ENCODE measurements at regions not wholly inside any gene's neighbourhood (a gene's known extent, or its start where the extent isn't known, plus 50 kb on each side); places are given as distances from the start of the nearest gene placed in this dataset.

DNA sequence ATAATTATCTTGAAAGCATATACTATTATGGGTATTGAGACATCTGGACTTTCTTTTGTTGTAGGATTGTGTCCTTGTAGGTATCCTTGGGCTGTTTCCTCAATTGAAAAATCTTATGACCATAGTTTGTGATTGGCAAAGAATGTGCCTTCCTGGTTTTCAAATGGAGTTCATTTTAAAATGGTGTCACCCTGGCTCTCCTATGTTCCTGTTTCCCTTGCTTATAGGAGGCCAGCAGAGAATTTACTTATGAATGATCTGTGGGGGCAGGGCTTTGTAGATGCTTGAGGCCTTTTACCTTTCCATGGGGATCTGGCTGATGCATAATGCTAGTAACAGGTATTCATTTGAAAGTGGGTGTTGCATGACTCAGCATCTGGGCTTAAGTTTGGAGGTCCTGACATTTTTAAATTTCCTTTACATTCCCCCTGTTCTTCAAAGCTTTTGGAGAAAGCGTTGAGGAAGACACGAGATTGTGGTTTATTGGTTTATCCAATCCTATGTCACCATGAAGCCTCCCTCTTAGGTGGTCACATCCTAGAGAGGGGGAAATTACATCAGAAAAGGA is 135.0 kb upstream of the PROKR2 start:
- TF ChIP-seq ZNF274 (IDR thresholded peaks at IDR 0.05; ENCODE audit: low read depth, low read length) (no peak), YY1 (IDR thresholded peaks at IDR 0.05; ENCODE audit: insufficient read depth, insufficient read length) (no peak), SUZ12 (IDR thresholded peaks at IDR 0.05; ENCODE audit: extremely low read depth, insufficient read depth, insufficient read length) (no peak)
- Histone ChIP-seq H3K27me3 (ENCODE audit: insufficient read depth, insufficient read length) (no peaks in the 10 kb centered on the region), H3K4me3 (ENCODE audit: insufficient read length, low read depth) (no peak overlapping the region), H3K4me1 (ENCODE audit: insufficient read depth, insufficient read length) (peaks cover 4% of the 10 kb centered on the region), H3K36me3 (ENCODE audit: insufficient read depth, insufficient read length, low read length) (no peaks in the 10 kb centered on the region), H3K9ac (ENCODE audit: insufficient read length, low read depth) (no peak overlapping the region), H3K9me3 (ENCODE audit: insufficient read depth, low read length) (peaks cover 17% of the 10 kb centered on the region; the same call in 1 of the 2 replicates)
- no peak for DNase-seq (ENCODE audit: low read depth, low spot score)

DNA sequence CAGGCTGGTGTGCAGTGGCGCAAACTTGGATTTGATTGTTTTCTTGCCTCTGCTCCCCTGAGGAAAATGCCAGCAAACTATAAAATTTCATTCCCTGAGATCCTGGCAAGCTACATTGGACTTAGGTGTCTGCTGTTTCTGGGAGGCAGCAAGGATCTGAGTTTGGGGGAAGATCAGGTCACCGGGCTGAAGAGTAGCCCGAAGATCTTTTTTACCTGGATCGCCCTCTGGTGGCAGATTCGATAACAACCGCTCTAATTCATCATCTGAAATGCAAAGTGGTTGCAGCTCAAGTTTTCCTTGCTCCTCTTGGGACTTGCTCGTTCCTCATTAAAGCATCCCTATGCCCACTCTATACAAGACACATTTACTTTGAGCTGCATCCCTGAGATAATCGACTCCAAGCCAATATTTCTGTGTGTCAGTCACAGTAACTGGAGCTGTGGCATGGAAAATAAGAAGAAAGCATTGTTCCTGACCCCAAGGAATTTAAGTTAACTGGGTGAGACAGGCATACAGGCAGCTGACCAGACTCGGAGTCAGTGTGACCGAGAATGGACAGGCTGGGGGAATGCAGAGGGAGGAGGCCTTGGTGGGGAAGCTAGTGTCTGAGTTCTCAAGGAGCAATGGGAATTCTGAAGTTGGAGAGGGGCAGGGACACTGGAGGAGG is 131.8 kb upstream of the PROKR2 start:
- H3K27me3 ChIP-seq (ENCODE audit: insufficient read depth, insufficient read length) = no peaks in the 10 kb centered on the region
- DNase-seq (ENCODE audit: low read depth, low spot score) = peak; percentile 76
- TF ChIP-seq YY1 (IDR thresholded peaks at IDR 0.05; ENCODE audit: insufficient read depth, insufficient read length) (no peak), SUZ12 (IDR thresholded peaks at IDR 0.05; ENCODE audit: extremely low read depth, insufficient read depth, insufficient read length) (no peak), ZNF274 (IDR thresholded peaks at IDR 0.05; ENCODE audit: low read depth, low read length) (no peak)
- no peak overlapping the region for H3K4me3 ChIP-seq (ENCODE audit: insufficient read length, low read depth)
- peaks cover 4% of the 10 kb centered on the region for H3K4me1 ChIP-seq (ENCODE audit: insufficient read depth, insufficient read length)
- no peaks in the 10 kb centered on the region for H3K36me3 ChIP-seq (ENCODE audit: insufficient read depth, insufficient read length, low read length)
- peaks cover 17% of the 10 kb centered on the region; the same call in 1 of the 2 replicates for H3K9me3 ChIP-seq (ENCODE audit: insufficient read depth, low read length)
- no peak overlapping the region for H3K9ac ChIP-seq (ENCODE audit: insufficient read length, low read depth)

DNA sequence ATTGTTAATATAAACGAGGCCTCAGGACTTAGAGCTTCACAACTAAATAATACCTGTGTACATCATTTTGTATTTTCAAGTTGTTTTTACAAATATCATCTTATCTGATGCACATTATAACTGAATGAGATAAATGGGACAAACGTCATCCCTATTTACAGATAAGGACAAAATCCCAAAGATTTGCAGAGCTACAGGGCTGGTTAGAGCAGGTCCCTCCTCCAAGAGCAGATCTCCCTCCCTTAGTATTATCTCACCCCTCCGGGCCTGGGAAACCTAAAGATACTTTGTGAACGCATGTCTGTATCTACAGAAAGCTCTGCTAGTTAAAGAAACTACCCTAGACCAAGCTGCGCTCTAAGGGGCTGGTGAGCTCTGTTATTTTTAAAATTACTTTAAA is 130.4 kb upstream of the PROKR2 start:
- no peaks in the 10 kb centered on the region for H3K36me3 ChIP-seq (ENCODE audit: insufficient read depth, insufficient read length, low read length)
- no peak overlapping the region for H3K9ac ChIP-seq (ENCODE audit: insufficient read length, low read depth)
- DNase-seq (ENCODE audit: low read depth, low spot score) = no peak
- no peak overlapping the region for H3K4me3 ChIP-seq (ENCODE audit: insufficient read length, low read depth)
- peaks cover 11% of the 10 kb centered on the region; the same call in 1 of the 2 replicates for H3K9me3 ChIP-seq (ENCODE audit: insufficient read depth, low read length)
- H3K27me3 ChIP-seq (ENCODE audit: insufficient read depth, insufficient read length) = no peaks in the 10 kb centered on the region
- TF ChIP-seq ZNF274 (IDR thresholded peaks at IDR 0.05; ENCODE audit: low read depth, low read length) = no peak
- TF ChIP-seq SUZ12 (IDR thresholded peaks at IDR 0.05; ENCODE audit: extremely low read depth, insufficient read depth, insufficient read length) = no peak
- TF ChIP-seq YY1 (IDR thresholded peaks at IDR 0.05; ENCODE audit: insufficient read depth, insufficient read length) = no peak
- peaks cover 4% of the 10 kb centered on the region for H3K4me1 ChIP-seq (ENCODE audit: insufficient read depth, insufficient read length)

DNA sequence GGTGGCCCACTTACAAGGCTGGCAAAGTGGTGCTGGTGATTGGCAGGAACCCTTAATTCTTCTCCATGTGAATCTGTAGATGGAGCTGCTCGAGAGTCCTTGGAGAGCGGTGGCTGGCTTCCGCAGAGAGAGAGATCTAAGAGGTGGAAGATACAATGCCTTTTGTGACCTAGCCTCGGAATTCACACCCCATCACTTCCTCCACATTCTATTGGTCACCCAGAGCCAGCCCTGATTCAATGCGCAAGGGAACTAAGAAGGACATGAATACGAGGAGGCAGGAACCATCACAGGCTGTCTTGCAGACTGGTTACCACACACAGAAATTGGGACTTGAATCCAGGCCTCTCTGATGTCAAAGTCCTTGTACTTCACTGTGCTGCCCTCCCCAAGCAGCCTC is 128.9 kb upstream of the PROKR2 start:
- Histone ChIP-seq H3K4me1 (ENCODE audit: insufficient read depth, insufficient read length) (peaks cover 4% of the 10 kb centered on the region), H3K27me3 (ENCODE audit: insufficient read depth, insufficient read length) (no peaks in the 10 kb centered on the region), H3K36me3 (ENCODE audit: insufficient read depth, insufficient read length, low read length) (no peaks in the 10 kb centered on the region), H3K9me3 (ENCODE audit: insufficient read depth, low read length) (no peaks in the 10 kb centered on the region), H3K9ac (ENCODE audit: insufficient read length, low read depth) (no peak overlapping the region), H3K4me3 (ENCODE audit: insufficient read length, low read depth) (no peak overlapping the region)
- no peak for DNase-seq (ENCODE audit: low read depth, low spot score)
- TF ChIP-seq SUZ12 (IDR thresholded peaks at IDR 0.05; ENCODE audit: extremely low read depth, insufficient read depth, insufficient read length) (no peak), ZNF274 (IDR thresholded peaks at IDR 0.05; ENCODE audit: low read depth, low read length) (no peak), YY1 (IDR thresholded peaks at IDR 0.05; ENCODE audit: insufficient read depth, insufficient read length) (no peak)

DNA sequence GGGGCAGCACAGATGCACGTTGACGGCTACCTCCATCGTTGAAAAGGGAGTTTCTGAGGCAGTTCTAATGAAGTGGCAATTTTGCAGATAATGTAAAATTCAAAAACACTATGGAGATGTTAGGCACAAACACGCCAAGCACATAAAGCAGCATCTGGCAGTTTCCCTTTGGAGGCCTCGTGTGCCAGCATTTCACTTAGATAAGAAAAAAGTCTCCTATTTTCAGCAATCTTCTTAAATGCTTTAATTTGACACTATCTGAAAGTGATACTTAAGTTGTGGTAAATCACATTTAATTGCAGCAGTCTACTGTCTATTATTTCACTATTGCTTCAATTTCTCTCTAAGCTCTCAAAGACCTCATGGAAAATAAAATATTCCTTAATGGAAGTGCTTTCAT is 125.3 kb upstream of the PROKR2 start:
- Histone ChIP-seq H3K4me1 (ENCODE audit: insufficient read depth, insufficient read length) (no peaks in the 10 kb centered on the region), H3K4me3 (ENCODE audit: insufficient read length, low read depth) (no peak overlapping the region), H3K27me3 (ENCODE audit: insufficient read depth, insufficient read length) (no peaks in the 10 kb centered on the region), H3K9me3 (ENCODE audit: insufficient read depth, low read length) (no peaks in the 10 kb centered on the region), H3K36me3 (ENCODE audit: insufficient read depth, insufficient read length, low read length) (no peaks in the 10 kb centered on the region), H3K9ac (ENCODE audit: insufficient read length, low read depth) (no peak overlapping the region)
- TF ChIP-seq SUZ12 (IDR thresholded peaks at IDR 0.05; ENCODE audit: extremely low read depth, insufficient read depth, insufficient read length) = no peak
- no peak for TF ChIP-seq ZNF274 (IDR thresholded peaks at IDR 0.05; ENCODE audit: low read depth, low read length)
- DNase-seq (ENCODE audit: low read depth, low spot score) = no peak

DNA sequence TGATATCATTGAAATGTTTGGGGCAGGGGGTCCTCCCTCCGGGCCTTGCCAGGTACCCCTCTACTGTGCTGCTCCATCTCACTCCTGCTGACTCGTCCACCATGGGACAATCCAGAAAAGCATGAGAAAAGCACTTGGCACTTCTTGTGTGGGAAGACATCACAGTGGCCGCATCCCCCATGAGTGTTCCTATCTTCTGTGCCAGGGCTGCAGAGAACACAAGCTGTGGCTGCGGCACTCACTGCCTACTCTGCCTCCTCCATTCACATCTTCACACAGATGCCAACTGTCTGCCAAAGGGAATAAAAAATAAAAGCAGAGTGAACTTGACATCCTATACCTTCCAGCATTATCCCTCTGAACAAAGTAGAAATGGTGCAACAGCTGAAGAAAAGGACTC is 117.4 kb upstream of the PROKR2 start:
- H3K9me3 ChIP-seq (ENCODE audit: insufficient read depth, low read length) = no peaks in the 10 kb centered on the region
- no peak for DNase-seq (ENCODE audit: low read depth, low spot score)
- no peaks in the 10 kb centered on the region for H3K4me1 ChIP-seq (ENCODE audit: insufficient read depth, insufficient read length)
- no peak for TF ChIP-seq ZNF274 (IDR thresholded peaks at IDR 0.05; ENCODE audit: low read depth, low read length)
- no peak for TF ChIP-seq SUZ12 (IDR thresholded peaks at IDR 0.05; ENCODE audit: extremely low read depth, insufficient read depth, insufficient read length)
- no peak for TF ChIP-seq YY1 (IDR thresholded peaks at IDR 0.05; ENCODE audit: insufficient read depth, insufficient read length)
- H3K27me3 ChIP-seq (ENCODE audit: insufficient read depth, insufficient read length) = no peaks in the 10 kb centered on the region
- H3K9ac ChIP-seq (ENCODE audit: insufficient read length, low read depth) = no peak overlapping the region
- H3K4me3 ChIP-seq (ENCODE audit: insufficient read length, low read depth) = no peak overlapping the region
- H3K36me3 ChIP-seq (ENCODE audit: insufficient read depth, insufficient read length, low read length) = no peaks in the 10 kb centered on the region

DNA sequence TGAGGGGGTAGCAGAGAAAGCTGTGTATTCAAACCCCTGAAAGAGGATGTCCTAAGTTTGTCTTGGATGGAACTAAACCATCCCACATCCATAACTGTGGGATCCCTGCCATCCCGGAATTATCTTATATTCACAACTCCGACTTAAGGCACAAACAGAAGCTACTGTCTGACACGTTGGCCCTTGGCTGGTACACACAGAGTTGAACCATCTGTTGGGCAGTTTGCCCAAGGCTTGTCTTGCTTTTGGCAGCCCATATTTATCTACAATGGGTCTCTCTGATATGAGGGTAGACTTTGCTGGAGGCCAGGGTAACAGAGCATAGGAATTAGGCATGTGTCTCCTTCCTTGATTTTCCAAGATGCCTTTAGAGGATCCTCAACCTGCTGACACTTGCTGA is 116.6 kb upstream of the PROKR2 start:
- Histone ChIP-seq H3K4me3 (ENCODE audit: insufficient read length, low read depth) (no peak overlapping the region), H3K9me3 (ENCODE audit: insufficient read depth, low read length) (no peaks in the 10 kb centered on the region), H3K4me1 (ENCODE audit: insufficient read depth, insufficient read length) (no peaks in the 10 kb centered on the region), H3K27me3 (ENCODE audit: insufficient read depth, insufficient read length) (no peaks in the 10 kb centered on the region), H3K9ac (ENCODE audit: insufficient read length, low read depth) (no peak overlapping the region), H3K36me3 (ENCODE audit: insufficient read depth, insufficient read length, low read length) (no peaks in the 10 kb centered on the region)
- no peak for DNase-seq (ENCODE audit: low read depth, low spot score)
- TF ChIP-seq YY1 (IDR thresholded peaks at IDR 0.05; ENCODE audit: insufficient read depth, insufficient read length) (no peak), ZNF274 (IDR thresholded peaks at IDR 0.05; ENCODE audit: low read depth, low read length) (no peak), SUZ12 (IDR thresholded peaks at IDR 0.05; ENCODE audit: extremely low read depth, insufficient read depth, insufficient read length) (no peak)
